SK-N-SH (cell line): ENCODE measurements at regions not wholly inside any gene's neighbourhood (a gene's known extent, or its start where the extent isn't known, plus 50 kb on each side); places are given as distances from the start of the nearest gene placed in this dataset.

Experiments used
- CTCF ChIA-PET: fragments of 300-600, 350-600 bp; formaldehyde crosslinking; extraction: SDS; loops from one replicate; lab custom pipeline; 2021; lab: Yijun Ruan, JAX
- POLR2A ChIA-PET: fragments of 350-600 bp; sonication (Branson Sonifier 250); formaldehyde crosslinking; extraction: SDS; loops from one replicate; lab custom pipeline; 2020; ENCODE audit warnings: antibody characterized with exemption, inconsistent platforms; lab: Yijun Ruan, JAX
- DNase-seq: peaks from one replicate; pipeline ENCODE4 v3.0.0; 2012
- H2AFZ ChIP-seq: fragments of 200-600 bp; sonication (generic); 2 replicates; pipeline ENCODE4 v1.8.1; 2016; ENCODE audit warnings: antibody characterized with exemption, mild to moderate bottlenecking, low read depth
- H3F3A ChIP-seq: fragments of 200-600 bp; sonication (generic); replicated peaks from 2 replicates; pipeline ENCODE3; 2016; ENCODE audit warnings: antibody characterized with exemption, mild to moderate bottlenecking; ENCODE audit not compliant: insufficient read depth
- H3K27ac ChIP-seq, 2 experiments: fragments of 200-500 bp in 1 of 2; fragments of 200-600 bp in 1 of 2; sonication (Bioruptor generic) in 1 of 2; sonication (generic), shearing (Covaris generic) in 1 of 2; 2 replicates each; pipeline versions ENCODE4 v1.5.1 to v1.6.1; 2014 to 2016; ENCODE audit warnings: low read depth in 2 of 2, inconsistent platforms in 1 of 2, low read length in 1 of 2, mild to moderate bottlenecking in 1 of 2, mixed read lengths in 1 of 2
- H3K27me3 ChIP-seq: fragments of 200-600 bp; sonication (generic), shearing (Covaris generic); 2 replicates; pipeline ENCODE4 v1.6.1; 2016; ENCODE audit warnings: mixed run types; ENCODE audit not compliant: insufficient read depth
- H3K36me3 ChIP-seq, 2 experiments: fragments of 200-500 bp in 1 of 2; fragments of 200-600 bp in 1 of 2; sonication (Bioruptor generic) in 1 of 2; sonication (generic) in 1 of 2; replicated peaks in 1 of 2; 2 replicates each; pipeline versions ENCODE3 to v1.5.1; 2014 to 2016; ENCODE audit warnings: low read length in 1 of 2, mild to moderate bottlenecking in 1 of 2; ENCODE audit not compliant: insufficient read depth in 2 of 2, control insufficient read depth in 1 of 2
- H3K4me1 ChIP-seq, 2 experiments: fragments of 200-500 bp in 1 of 2; fragments of 200-600 bp in 1 of 2; sonication (Bioruptor generic) in 1 of 2; sonication (generic), shearing (Covaris generic) in 1 of 2; 2 replicates each; pipeline versions ENCODE4 v1.5.1 to v1.6.1; 2014 to 2016; ENCODE audit warnings: low read depth in 1 of 2, low read length in 1 of 2, mixed run types in 1 of 2; ENCODE audit not compliant: insufficient read depth in 2 of 2, control insufficient read depth in 1 of 2
- H3K4me2 ChIP-seq: fragments of 200-600 bp; sonication (generic), shearing (Covaris generic); 2 replicates; pipeline ENCODE4 v1.6.1; 2017; ENCODE audit warnings: mixed run types
- H3K4me3 ChIP-seq, 2 experiments: fragments of 200-500 bp in 1 of 2; fragments of 200-600 bp in 1 of 2; sonication (Bioruptor generic) in 1 of 2; sonication (generic), shearing (Covaris generic) in 1 of 2; 2 replicates each; pipeline versions ENCODE4 v1.5.1 to v1.8.1; 2014 to 2016; ENCODE audit warnings: low read depth in 2 of 2, inconsistent platforms in 1 of 2, low read length in 1 of 2, mild to moderate bottlenecking in 1 of 2, mixed read lengths in 1 of 2, moderate library complexity in 1 of 2
- H3K79me2 ChIP-seq: fragments of 200-600 bp; sonication (generic); 2 replicates; pipeline ENCODE4 v1.8.1; 2017; ENCODE audit warnings: mild to moderate bottlenecking; ENCODE audit not compliant: insufficient read depth
- H3K9ac ChIP-seq: fragments of 200-600 bp; sonication (generic); 2 replicates; pipeline ENCODE4 v1.6.1; 2017; ENCODE audit warnings: mixed run types
- H3K9me2 ChIP-seq: fragments of 200-600 bp; sonication (generic); 2 replicates; pipeline ENCODE4 v1.6.1; 2017; ENCODE audit warnings: mixed run types
- H3K9me3 ChIP-seq: fragments of 200-600 bp; sonication (generic); 2 replicates; pipeline ENCODE4 v1.6.1; 2017; ENCODE audit warnings: mixed run types, mild to moderate bottlenecking, moderate library complexity
- H4K20me1 ChIP-seq: fragments of 200-600 bp; sonication (generic); 2 replicates; pipeline ENCODE4 v1.6.1; 2017; ENCODE audit warnings: mild to moderate bottlenecking, mixed run types; ENCODE audit not compliant: insufficient read depth
- ELF1 ChIP-seq: IDR thresholded peaks from 2 replicates; pipeline ENCODE4 v1.4.0; 2012
- EP300 ChIP-seq, 2 experiments: IDR thresholded peaks; 2 replicates each; pipeline versions ENCODE4 v1.4.0 to v1.6.1; 2012; ENCODE audit warnings: borderline replicate concordance in 1 of 2, low read depth in 1 of 2, low read length in 1 of 2
- GATA2 ChIP-seq: sonication (generic); formaldehyde crosslinking; IDR thresholded peaks from 2 replicates; pipeline ENCODE4 v1.5.0; 2020; ENCODE audit warnings: mild to moderate bottlenecking, missing genetic modification reagents
- NFIC ChIP-seq: IDR thresholded peaks from 2 replicates; pipeline ENCODE4 v1.4.0; 2012; ENCODE audit warnings: borderline replicate concordance
- POLR2AphosphoS5 ChIP-seq: IDR thresholded peaks from 2 replicates; pipeline ENCODE4 v1.6.1; 2012; ENCODE audit warnings: low read depth, low read length
- RAD21 ChIP-seq: IDR thresholded peaks from 2 replicates; pipeline ENCODE4 v1.6.1; 2012; ENCODE audit warnings: mild to moderate bottlenecking, low read length
- RCOR1 ChIP-seq: fragments of 150-350 bp; IDR thresholded peaks from 2 replicates; pipeline ENCODE4 v1.6.1; 2017; ENCODE audit warnings: antibody characterized with exemption, low read length
- REST ChIP-seq: IDR thresholded peaks from 2 replicates; pipeline ENCODE4 v1.6.1; 2012; ENCODE audit warnings: mild to moderate bottlenecking, low read depth, low read length, moderate library complexity
- RXRA ChIP-seq: IDR thresholded peaks from 2 replicates; pipeline ENCODE4 v1.4.0; 2012; ENCODE audit warnings: low read depth, mild to moderate bottlenecking, borderline replicate concordance
- TAF1 ChIP-seq: IDR thresholded peaks from 2 replicates; pipeline ENCODE4 v1.6.1; 2012; ENCODE audit warnings: low read depth, mild to moderate bottlenecking, low read length, moderate library complexity, borderline replicate concordance
- ZBTB33 ChIP-seq: IDR thresholded peaks from 2 replicates; pipeline ENCODE4 v1.4.0; 2012; ENCODE audit warnings: low read depth, borderline replicate concordance
- WGBS: methylation state at CpG from one replicate; pipeline ENCODE4 v1.1.6; 2017; ENCODE audit warnings: low lambda C conversion rate; 5-methylcytosine and 5-hydroxymethylcytosine counted together
- TF ChIP-seq, protein P1 (sequence below): fragments of 150-350 bp; IDR thresholded peaks from 2 replicates; pipeline ENCODE4 v1.6.1; 2017; ENCODE audit warnings: antibody characterized with exemption, low read length, low read depth, borderline replicate concordance
- TF ChIP-seq, protein P2 (sequence below): fragments of 150-350 bp; IDR thresholded peaks from 2 replicates; pipeline ENCODE4 v1.6.1; 2016; ENCODE audit warnings: mild to moderate bottlenecking, low read depth, low read length

DNA sequence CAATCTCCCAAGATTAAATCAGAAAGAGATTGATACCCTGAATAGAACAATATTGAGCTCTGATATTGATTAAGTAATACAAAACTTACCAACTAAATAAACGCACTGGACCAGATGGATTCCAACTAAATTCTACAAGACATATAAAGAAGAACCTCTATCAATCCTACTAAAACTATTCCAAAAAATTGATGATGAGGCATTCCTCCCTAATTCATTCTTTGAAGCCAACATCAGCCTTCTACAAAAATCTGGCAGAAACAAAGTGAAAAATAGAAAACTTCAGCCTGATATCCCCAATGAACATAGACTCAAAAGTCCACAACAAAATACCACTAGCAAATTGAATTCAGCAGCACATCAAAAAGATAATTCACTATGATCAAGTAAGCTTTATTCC lies 695.5 kb downstream of the NYAP2 start:
- peaks cover 8% of the 10 kb centered on the region; the same call in 1 of the 2 replicates for H3K9me3 ChIP-seq
- no peak overlapping the region for H3K4me3 ChIP-seq
- H3K27me3 ChIP-seq = no peaks in the 10 kb centered on the region
- peaks cover 0 to 4% of the 10 kb centered on the region in 2 experiments for H3K36me3 ChIP-seq
- no peak for DNase-seq
- no peaks in the 10 kb centered on the region for H3K9me2 ChIP-seq
- no peak overlapping the region for H3K9ac ChIP-seq
- H3F3A ChIP-seq = no peaks in the 10 kb centered on the region
- TF ChIP-seq, protein P1, sequence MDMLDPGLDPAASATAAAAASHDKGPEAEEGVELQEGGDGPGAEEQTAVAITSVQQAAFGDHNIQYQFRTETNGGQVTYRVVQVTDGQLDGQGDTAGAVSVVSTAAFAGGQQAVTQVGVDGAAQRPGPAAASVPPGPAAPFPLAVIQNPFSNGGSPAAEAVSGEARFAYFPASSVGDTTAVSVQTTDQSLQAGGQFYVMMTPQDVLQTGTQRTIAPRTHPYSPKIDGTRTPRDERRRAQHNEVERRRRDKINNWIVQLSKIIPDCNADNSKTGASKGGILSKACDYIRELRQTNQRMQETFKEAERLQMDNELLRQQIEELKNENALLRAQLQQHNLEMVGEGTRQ = no peak
- TF ChIP-seq ELF1 (no peak), ZBTB33 (no peak), REST (no peak)
- TF ChIP-seq, protein P2, sequence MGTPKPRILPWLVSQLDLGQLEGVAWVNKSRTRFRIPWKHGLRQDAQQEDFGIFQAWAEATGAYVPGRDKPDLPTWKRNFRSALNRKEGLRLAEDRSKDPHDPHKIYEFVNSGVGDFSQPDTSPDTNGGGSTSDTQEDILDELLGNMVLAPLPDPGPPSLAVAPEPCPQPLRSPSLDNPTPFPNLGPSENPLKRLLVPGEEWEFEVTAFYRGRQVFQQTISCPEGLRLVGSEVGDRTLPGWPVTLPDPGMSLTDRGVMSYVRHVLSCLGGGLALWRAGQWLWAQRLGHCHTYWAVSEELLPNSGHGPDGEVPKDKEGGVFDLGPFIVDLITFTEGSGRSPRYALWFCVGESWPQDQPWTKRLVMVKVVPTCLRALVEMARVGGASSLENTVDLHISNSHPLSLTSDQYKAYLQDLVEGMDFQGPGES = no peak
- no peaks in the 10 kb centered on the region for H4K20me1 ChIP-seq
- 38% methylated on average over 1 of the region's 1 CpG for WGBS
- ChIA-PET POLR2A (no interaction called here), CTCF (no interaction called here)
- H2AFZ ChIP-seq = no peak overlapping the region
- no peaks in the 10 kb centered on the region for H3K79me2 ChIP-seq
- no peak overlapping the region for H3K4me2 ChIP-seq
- no peak overlapping the region for H3K27ac ChIP-seq
- no peaks in the 10 kb centered on the region for H3K4me1 ChIP-seq

DNA sequence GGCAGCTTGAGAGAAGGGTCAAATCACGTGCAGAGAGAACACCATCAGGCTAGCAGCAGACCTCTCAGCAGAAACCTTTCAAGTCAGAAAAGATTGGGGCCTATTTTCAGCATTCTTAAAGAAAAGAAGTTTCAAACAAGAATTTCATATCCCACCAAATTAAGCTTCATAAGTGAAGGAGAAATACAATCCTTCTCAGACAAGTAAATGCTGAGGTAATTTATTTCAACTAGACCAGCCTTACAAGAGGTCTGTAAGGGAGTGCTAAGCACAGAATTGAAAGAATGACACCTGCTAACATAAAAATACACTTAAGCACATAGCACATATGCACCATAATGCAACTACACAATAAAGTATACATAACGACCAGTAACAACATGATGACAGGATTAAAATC lies 693.9 kb downstream of the NYAP2 start:
- CTCF ChIA-PET = no interaction called here
- no peaks in the 10 kb centered on the region for H3K79me2 ChIP-seq
- no peaks in the 10 kb centered on the region for H3K4me1 ChIP-seq
- H3K9ac ChIP-seq = no peak overlapping the region
- no peaks in the 10 kb centered on the region for H3K27me3 ChIP-seq
- no peaks in the 10 kb centered on the region for H3K9me2 ChIP-seq
- no peak for DNase-seq
- H3F3A ChIP-seq = no peaks in the 10 kb centered on the region
- no peak overlapping the region for H2AFZ ChIP-seq
- H3K4me3 ChIP-seq = no peak overlapping the region
- 17% methylated on average over 2 of the region's 2 CpGs for WGBS
- H3K9me3 ChIP-seq = peaks cover 8% of the 10 kb centered on the region; the same call in 1 of the 2 replicates
- POLR2A ChIA-PET = no interaction called here
- H3K27ac ChIP-seq = no peak overlapping the region
- H3K4me2 ChIP-seq = no peak overlapping the region
- TF ChIP-seq ZBTB33 = no peak
- no peak for TF ChIP-seq TAF1
- no peak for TF ChIP-seq GATA2
- TF ChIP-seq RXRA = no peak
- TF ChIP-seq POLR2AphosphoS5 = no peak
- no peak for TF ChIP-seq EP300 (IDR thresholded peaks at IDR 0.05; ENCODE audit: borderline replicate concordance in 1 of 2, low read depth in 1 of 2, low read length in 1 of 2)
- no peak for TF ChIP-seq RCOR1
- no peak for TF ChIP-seq NFIC
- no peak for TF ChIP-seq RAD21
- no peaks in the 10 kb centered on the region for H4K20me1 ChIP-seq
- peaks cover 0 to 4% of the 10 kb centered on the region in 2 experiments for H3K36me3 ChIP-seq
